ENCODE measurements at regions not wholly inside any gene's neighbourhood (a gene's known extent, or its start where the extent isn't known, plus 50 kb on each side); places are given as distances from the start of the nearest gene placed in this dataset.
"Not testable (repeated sequence)": the region's sequence is repeated elsewhere in the genome, so short reads cannot be mapped to it uniquely, and the experiment has no call there.

- not testable (repeated sequence) for DNase-seq (ENCODE audit: low read depth in 6 of 9, low spot score in 9 of 9); H3K9me3 ChIP-seq (ENCODE audit: control insufficient read depth in 2 of 2, insufficient read depth in 1 of 2, low read length in 1 of 2); H3K27me3 ChIP-seq (ENCODE audit: control insufficient read depth in 2 of 2, insufficient read depth in 1 of 2, low read length in 1 of 2); H3K36me3 ChIP-seq (ENCODE audit: control insufficient read depth in 2 of 2, insufficient read depth in 2 of 2, low read length in 1 of 2); H3K4me1 ChIP-seq (ENCODE audit: control insufficient read depth in 2 of 2, insufficient read depth in 2 of 2, low read length in 2 of 2); H3K27ac ChIP-seq (ENCODE audit: low read depth in 1 of 2, low read length in 1 of 2); H3K4me3 ChIP-seq (ENCODE audit: low read length in 2 of 2)
- WGBS, result 75% methylated on average over 9 of the region's 9 CpGs
Measured at GRCh38 chr11:3453596-3454256, 74.8 kb upstream of the ZNF195 start.

GRCh38 chr11:3450822-3451221, 71.9 kb upstream of the ZNF195 start:
- not testable (repeated sequence) for DNase-seq (ENCODE audit: low read depth in 6 of 9, low spot score in 9 of 9); H3K36me3 ChIP-seq (ENCODE audit: control insufficient read depth in 2 of 2, insufficient read depth in 2 of 2, low read length in 1 of 2)

GRCh38 chr11:3445535-3445934, 66.6 kb upstream of the ZNF195 start:
- not testable (repeated sequence) for H3K27me3 ChIP-seq (ENCODE audit: control insufficient read depth in 2 of 2, insufficient read depth in 1 of 2, low read length in 1 of 2); H3K4me3 ChIP-seq (ENCODE audit: low read length in 2 of 2); H3K4me1 ChIP-seq (ENCODE audit: control insufficient read depth in 2 of 2, insufficient read depth in 2 of 2, low read length in 2 of 2); DNase-seq (ENCODE audit: low read depth in 6 of 9, low spot score in 9 of 9); H3K36me3 ChIP-seq (ENCODE audit: control insufficient read depth in 2 of 2, insufficient read depth in 2 of 2, low read length in 1 of 2); H3K27ac ChIP-seq (ENCODE audit: low read depth in 1 of 2, low read length in 1 of 2); H3K9me3 ChIP-seq (ENCODE audit: control insufficient read depth in 2 of 2, insufficient read depth in 1 of 2, low read length in 1 of 2)
- 95% methylated on average over 3 of the region's 3 CpGs for WGBS

More at GRCh38 chr11:3450822-3451221, 71.9 kb upstream of the ZNF195 start:
- H3K4me3 ChIP-seq (ENCODE audit: low read length in 2 of 2); H3K27me3 ChIP-seq (ENCODE audit: control insufficient read depth in 2 of 2, insufficient read depth in 1 of 2, low read length in 1 of 2); H3K27ac ChIP-seq (ENCODE audit: low read depth in 1 of 2, low read length in 1 of 2); H3K4me1 ChIP-seq (ENCODE audit: control insufficient read depth in 2 of 2, insufficient read depth in 2 of 2, low read length in 2 of 2); H3K9me3 ChIP-seq (ENCODE audit: control insufficient read depth in 2 of 2, insufficient read depth in 1 of 2, low read length in 1 of 2): not testable (repeated sequence)
- 93% methylated on average over 1 of the region's 1 CpG for WGBS

- not testable (repeated sequence) for H3K27me3 ChIP-seq (ENCODE audit: control insufficient read depth in 2 of 2, insufficient read depth in 1 of 2, low read length in 1 of 2); DNase-seq (ENCODE audit: low read depth in 6 of 9, low spot score in 9 of 9); H3K27ac ChIP-seq (ENCODE audit: low read depth in 1 of 2, low read length in 1 of 2); H3K4me1 ChIP-seq (ENCODE audit: control insufficient read depth in 2 of 2, insufficient read depth in 2 of 2, low read length in 2 of 2); H3K9me3 ChIP-seq (ENCODE audit: control insufficient read depth in 2 of 2, insufficient read depth in 1 of 2, low read length in 1 of 2); H3K4me3 ChIP-seq (ENCODE audit: low read length in 2 of 2); H3K36me3 ChIP-seq (ENCODE audit: control insufficient read depth in 2 of 2, insufficient read depth in 2 of 2, low read length in 1 of 2)
- 82% methylated on average over 3 of the region's 3 CpGs for WGBS
Measured at GRCh38 chr11:3444420-3444744, 65.4 kb upstream of the ZNF195 start.

GRCh38 chr11:3443700-3444419, 64.9 kb upstream of the ZNF195 start:
- not testable (repeated sequence) for DNase-seq (ENCODE audit: low read depth in 6 of 9, low spot score in 9 of 9); H3K4me3 ChIP-seq (ENCODE audit: low read length in 2 of 2)
- WGBS, result 9% methylated on average over 16 of the region's 16 CpGs

GRCh38 chr11:3437441-3437840, 58.5 kb upstream of the ZNF195 start:
- H3K9me3 ChIP-seq (ENCODE audit: control insufficient read depth in 2 of 2, insufficient read depth in 1 of 2, low read length in 1 of 2); H3K36me3 ChIP-seq (ENCODE audit: control insufficient read depth in 2 of 2, insufficient read depth in 2 of 2, low read length in 1 of 2); H3K27me3 ChIP-seq (ENCODE audit: control insufficient read depth in 2 of 2, insufficient read depth in 1 of 2, low read length in 1 of 2); DNase-seq (ENCODE audit: low read depth in 6 of 9, low spot score in 9 of 9); H3K4me1 ChIP-seq (ENCODE audit: control insufficient read depth in 2 of 2, insufficient read depth in 2 of 2, low read length in 2 of 2); H3K4me3 ChIP-seq (ENCODE audit: low read length in 2 of 2); H3K27ac ChIP-seq (ENCODE audit: low read depth in 1 of 2, low read length in 1 of 2): not testable (repeated sequence)
- 41% methylated on average over 14 of the region's 14 CpGs for WGBS

More at GRCh38 chr11:3443700-3444419, 64.9 kb upstream of the ZNF195 start:
- not testable (repeated sequence) for H3K36me3 ChIP-seq (ENCODE audit: control insufficient read depth in 2 of 2, insufficient read depth in 2 of 2, low read length in 1 of 2); H3K27me3 ChIP-seq (ENCODE audit: control insufficient read depth in 2 of 2, insufficient read depth in 1 of 2, low read length in 1 of 2); H3K27ac ChIP-seq (ENCODE audit: low read depth in 1 of 2, low read length in 1 of 2); H3K9me3 ChIP-seq (ENCODE audit: control insufficient read depth in 2 of 2, insufficient read depth in 1 of 2, low read length in 1 of 2); H3K4me1 ChIP-seq (ENCODE audit: control insufficient read depth in 2 of 2, insufficient read depth in 2 of 2, low read length in 2 of 2)

GRCh38 chr11:3434976-3435375, 56.0 kb upstream of the ZNF195 start:
- DNase-seq (ENCODE audit: low read depth in 6 of 9, low spot score in 9 of 9), result no peak

GRCh38 chr11:3429191-3429590, 50.2 kb upstream of the ZNF195 start:
- H3K4me3 ChIP-seq (ENCODE audit: low read length in 2 of 2); H3K9me3 ChIP-seq (ENCODE audit: control insufficient read depth in 2 of 2, insufficient read depth in 1 of 2, low read length in 1 of 2); H3K27ac ChIP-seq (ENCODE audit: low read depth in 1 of 2, low read length in 1 of 2); H3K4me1 ChIP-seq (ENCODE audit: control insufficient read depth in 2 of 2, insufficient read depth in 2 of 2, low read length in 2 of 2); DNase-seq (ENCODE audit: low read depth in 6 of 9, low spot score in 9 of 9); H3K36me3 ChIP-seq (ENCODE audit: control insufficient read depth in 2 of 2, insufficient read depth in 2 of 2, low read length in 1 of 2); H3K27me3 ChIP-seq (ENCODE audit: control insufficient read depth in 2 of 2, insufficient read depth in 1 of 2, low read length in 1 of 2): not testable (repeated sequence)
- 55% methylated on average over 6 of the region's 6 CpGs for WGBS

More at GRCh38 chr11:3434976-3435375, 56.0 kb upstream of the ZNF195 start:
- Histone ChIP-seq H3K4me1 (ENCODE audit: control insufficient read depth in 2 of 2, insufficient read depth in 2 of 2, low read length in 2 of 2) (no peaks in the 10 kb centered on the region), H3K27me3 (ENCODE audit: control insufficient read depth in 2 of 2, insufficient read depth in 1 of 2, low read length in 1 of 2) (no peaks in the 10 kb centered on the region), H3K36me3 (ENCODE audit: control insufficient read depth in 2 of 2, insufficient read depth in 2 of 2, low read length in 1 of 2) (no peaks in the 10 kb centered on the region), H3K27ac (ENCODE audit: low read depth in 1 of 2, low read length in 1 of 2) (no peak overlapping the region), H3K9me3 (ENCODE audit: control insufficient read depth in 2 of 2, insufficient read depth in 1 of 2, low read length in 1 of 2) (no peaks in the 10 kb centered on the region), H3K4me3 (ENCODE audit: low read length in 2 of 2) (no peak overlapping the region)
- 98% methylated on average over 28 of the region's 28 CpGs for WGBS
